Activated B cell treated with CpG ODN at 0.5 μM for 24 hours (primary cell): ENCODE measurements at regions not wholly inside any gene's neighbourhood (a gene's known extent, or its start where the extent isn't known, plus 50 kb on each side); places are given as distances from the start of the nearest gene placed in this dataset.
"Not testable (repeated sequence)": the region's sequence is repeated elsewhere in the genome, so short reads cannot be mapped to it uniquely, and the experiment has no call there.

ENCODE experiments used
- ATAC-seq: fragments of 200-7000 bp; cut with Tn5 transposase; one replicate; pipeline ENCODE4 v1.10.0; 2021; ENCODE audit warnings: low read depth, mild to moderate bottlenecking, moderate library complexity
- CTCF ChIA-PET: fragments of 350-600 bp; sonication (Branson Sonifier 250); formaldehyde crosslinking; loops from one replicate; lab custom pipeline; 2021; ENCODE audit warnings: antibody characterized with exemption; lab: Charles Lee
- POLR2A ChIA-PET: fragments of 350-600 bp; sonication (Branson Sonifier 250); formaldehyde crosslinking; loops from one replicate; lab custom pipeline; 2021; ENCODE audit warnings: antibody characterized with exemption; lab: Charles Lee
- DNase-seq: peaks from one replicate; pipeline ENCODE4 v3.0.0; 2022
- H3K27ac Mint-ChIP-seq: one replicate; pipeline ENCODE4 v1.8.0; 2020; ENCODE audit warnings: mixed read lengths
- H3K27me3 Mint-ChIP-seq: one replicate; pipeline ENCODE4 v1.8.0; 2021; ENCODE audit warnings: mixed read lengths
- H3K36me3 Mint-ChIP-seq: one replicate; pipeline ENCODE4 v1.8.0; 2021; ENCODE audit warnings: low read depth, mixed read lengths
- H3K4me1 Mint-ChIP-seq: one replicate; pipeline ENCODE4 v1.8.0; 2021; ENCODE audit warnings: mixed read lengths
- H3K4me3 Mint-ChIP-seq: one replicate; pipeline ENCODE4 v1.8.0; 2020; ENCODE audit warnings: mild to moderate bottlenecking, mixed read lengths
- H3K9me3 Mint-ChIP-seq: one replicate; pipeline ENCODE4 v1.8.0; 2020; ENCODE audit warnings: mixed read lengths
- intact Hi-C: fragments of 100-400 bp; cut with micrococcal nuclease; formaldehyde crosslinking; loops from one replicate; pipeline ENCODE4 v1.15.1; 2024
- TF ChIP-seq, protein P1 (sequence below): fragments of 200-600 bp; IDR thresholded peaks from one replicate; pipeline ENCODE4 v1.8.0; 2022; ENCODE audit warnings: antibody characterized with exemption, mild to moderate bottlenecking

DNA sequence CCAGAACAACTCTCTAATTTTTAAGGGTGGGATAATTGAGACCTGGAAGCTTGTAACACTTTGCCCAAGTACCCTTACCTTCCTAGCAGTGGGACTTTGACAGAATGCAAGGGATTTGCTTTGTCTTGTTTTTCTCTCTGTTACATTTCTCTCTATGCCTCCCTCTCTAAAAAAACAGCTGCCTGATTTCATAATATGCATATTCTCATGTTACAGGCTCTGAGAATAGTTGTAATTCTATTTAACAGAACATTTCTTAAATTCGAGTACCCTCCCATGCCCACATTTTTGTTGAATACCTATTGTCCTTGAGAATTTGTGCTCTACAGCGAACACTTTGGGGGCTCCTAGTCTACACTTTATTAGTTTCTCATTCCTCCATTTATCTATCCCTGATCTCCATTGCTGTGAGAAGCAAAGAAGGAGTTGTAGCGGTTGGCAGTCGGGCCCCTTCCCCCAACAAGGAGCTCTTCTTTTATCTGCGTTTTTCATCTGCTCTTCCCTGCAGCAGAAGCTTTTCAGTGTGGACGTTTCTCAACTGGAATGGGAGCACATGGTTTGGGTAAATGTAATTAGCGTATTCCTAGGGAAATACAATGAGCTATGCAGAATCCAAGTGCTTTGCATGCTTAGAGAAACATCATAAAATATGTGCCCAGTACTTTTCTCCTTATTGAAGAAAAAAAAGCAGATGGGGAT lies 117.7 kb upstream of the CCDC90B start:
- H3K4me3 Mint-ChIP-seq, result no peak overlapping the region
- ChIA-PET POLR2A (no interaction called here), CTCF (no interaction called here)
- TF ChIP-seq, protein P1, sequence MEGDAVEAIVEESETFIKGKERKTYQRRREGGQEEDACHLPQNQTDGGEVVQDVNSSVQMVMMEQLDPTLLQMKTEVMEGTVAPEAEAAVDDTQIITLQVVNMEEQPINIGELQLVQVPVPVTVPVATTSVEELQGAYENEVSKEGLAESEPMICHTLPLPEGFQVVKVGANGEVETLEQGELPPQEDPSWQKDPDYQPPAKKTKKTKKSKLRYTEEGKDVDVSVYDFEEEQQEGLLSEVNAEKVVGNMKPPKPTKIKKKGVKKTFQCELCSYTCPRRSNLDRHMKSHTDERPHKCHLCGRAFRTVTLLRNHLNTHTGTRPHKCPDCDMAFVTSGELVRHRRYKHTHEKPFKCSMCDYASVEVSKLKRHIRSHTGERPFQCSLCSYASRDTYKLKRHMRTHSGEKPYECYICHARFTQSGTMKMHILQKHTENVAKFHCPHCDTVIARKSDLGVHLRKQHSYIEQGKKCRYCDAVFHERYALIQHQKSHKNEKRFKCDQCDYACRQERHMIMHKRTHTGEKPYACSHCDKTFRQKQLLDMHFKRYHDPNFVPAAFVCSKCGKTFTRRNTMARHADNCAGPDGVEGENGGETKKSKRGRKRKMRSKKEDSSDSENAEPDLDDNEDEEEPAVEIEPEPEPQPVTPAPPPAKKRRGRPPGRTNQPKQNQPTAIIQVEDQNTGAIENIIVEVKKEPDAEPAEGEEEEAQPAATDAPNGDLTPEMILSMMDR, result no peak
- no peaks in the 10 kb centered on the region for H3K36me3 Mint-ChIP-seq
- H3K4me1 Mint-ChIP-seq, result peaks cover 6% of the 10 kb centered on the region
- H3K27me3 Mint-ChIP-seq, result peaks cover 2% of the 10 kb centered on the region
- no peaks in the 10 kb centered on the region for H3K9me3 Mint-ChIP-seq
- intact Hi-C loops, result no loop called here
- no peak overlapping the region for H3K27ac Mint-ChIP-seq
- DNase-seq (no peak), ATAC-seq (no peak)

- H3K4me1 Mint-ChIP-seq, result peaks cover 6% of the 10 kb centered on the region
- TF ChIP-seq, protein P1, result no peak
- H3K27ac Mint-ChIP-seq, result no peak overlapping the region
- DNase-seq (no peak), ATAC-seq (no peak)
- H3K4me3 Mint-ChIP-seq, result no peak overlapping the region
- ChIA-PET CTCF (no interaction called here), POLR2A (no interaction called here)
- intact Hi-C loops, result no loop called here
- H3K9me3 Mint-ChIP-seq, result no peaks in the 10 kb centered on the region
- peaks cover 2% of the 10 kb centered on the region for H3K27me3 Mint-ChIP-seq
- no peaks in the 10 kb centered on the region for H3K36me3 Mint-ChIP-seq
Observed at GRCh38 chr11:83401506-83402225, 115.5 kb upstream of the CCDC90B start.

GRCh38 chr11:83394331-83394730 lies 108.2 kb upstream of the CCDC90B start:
- DNase-seq, result no peak
- intact Hi-C loops, result no loop called here
- ATAC-seq, result no peak
- Mint-ChIP-seq H3K27me3 (no peaks in the 10 kb centered on the region), H3K4me1 (no peaks in the 10 kb centered on the region), H3K4me3 (no peak overlapping the region), H3K27ac (no peak overlapping the region), H3K9me3 (peaks cover 2% of the 10 kb centered on the region), H3K36me3 (no peaks in the 10 kb centered on the region)
- ChIA-PET CTCF (no interaction called here), POLR2A (no interaction called here)
- TF ChIP-seq, protein P1, result no peak

- H3K27me3 Mint-ChIP-seq, result no peaks in the 10 kb centered on the region
- DNase-seq, result no peak
- ATAC-seq, result no peak
- H3K4me3 Mint-ChIP-seq, result no peak overlapping the region
- intact Hi-C loops, result no loop called here
- peaks cover 6% of the 10 kb centered on the region for H3K9me3 Mint-ChIP-seq
- no peaks in the 10 kb centered on the region for H3K36me3 Mint-ChIP-seq
- ChIA-PET CTCF (no interaction called here), POLR2A (no interaction called here)
- no peaks in the 10 kb centered on the region for H3K4me1 Mint-ChIP-seq
- no peak overlapping the region for H3K27ac Mint-ChIP-seq
- TF ChIP-seq, protein P1, result no peak
Observed at GRCh38 chr11:83392556-83392955, 106.4 kb upstream of the CCDC90B start.

DNA sequence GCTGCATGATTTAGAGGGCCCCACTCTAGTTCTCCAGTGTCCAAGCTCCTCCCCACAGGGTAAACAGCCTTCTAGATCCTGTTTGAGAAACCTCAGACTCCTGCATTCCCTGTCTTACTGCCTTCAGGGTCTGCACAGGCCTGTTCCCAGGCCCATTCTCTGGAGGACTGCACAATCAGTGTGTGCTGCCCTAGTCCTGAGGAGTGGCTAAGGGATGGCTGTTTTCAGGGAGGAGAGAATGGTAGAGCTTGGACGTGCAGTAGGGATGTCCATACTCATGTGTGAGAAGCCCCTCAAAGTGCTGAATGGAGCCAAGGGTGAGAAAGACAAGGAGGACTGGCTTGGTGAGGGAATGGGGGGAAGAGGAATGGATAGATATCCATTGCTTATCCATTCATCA lies 103.8 kb upstream of the CCDC90B start:
- peaks cover 1% of the 10 kb centered on the region for H3K27me3 Mint-ChIP-seq
- peaks cover 24% of the 10 kb centered on the region for H3K9me3 Mint-ChIP-seq
- H3K4me1 Mint-ChIP-seq, result no peaks in the 10 kb centered on the region
- ChIA-PET CTCF (no interaction called here), POLR2A (no interaction called here)
- H3K4me3 Mint-ChIP-seq, result no peak overlapping the region
- no peak overlapping the region for H3K27ac Mint-ChIP-seq
- peaks cover 2% of the 10 kb centered on the region for H3K36me3 Mint-ChIP-seq
- ATAC-seq (no peak), DNase-seq (no peak)
- TF ChIP-seq, protein P1, result no peak
- intact Hi-C loops, result no loop called here

- H3K36me3 Mint-ChIP-seq, intact Hi-C loops, H3K27me3 Mint-ChIP-seq, H3K4me1 Mint-ChIP-seq, H3K4me3 Mint-ChIP-seq, CTCF ChIA-PET, ATAC-seq, DNase-seq, H3K27ac Mint-ChIP-seq, POLR2A ChIA-PET: not testable (repeated sequence)
- peaks cover 35% of the 10 kb centered on the region for H3K9me3 Mint-ChIP-seq
Observed at GRCh38 chr11:83383838-83384237, 97.7 kb upstream of the CCDC90B start.
